Glutamatergic neuron (in vitro differentiated cells): ENCODE measurements at regions not wholly inside any gene's neighbourhood (a gene's known extent, or its start where the extent isn't known, plus 50 kb on each side); places are given as distances from the start of the nearest gene placed in this dataset.

ENCODE experiments used
- DNase-seq: peaks from one replicate; pipeline ENCODE4 v3.0.0; 2022
- H3K27ac Mint-ChIP-seq: one replicate; pipeline ENCODE4 v1.8.0; 2020; ENCODE audit warnings: mild to moderate bottlenecking, mixed read lengths, inconsistent platforms; ENCODE audit not compliant: unreplicated experiment
- H3K27me3 Mint-ChIP-seq: one replicate; pipeline ENCODE4 v1.8.0; 2020; ENCODE audit warnings: mild to moderate bottlenecking, moderate library complexity, mixed read lengths, inconsistent platforms; ENCODE audit not compliant: unreplicated experiment
- H3K36me3 Mint-ChIP-seq: one replicate; pipeline ENCODE4 v1.8.0; 2020; ENCODE audit warnings: mild to moderate bottlenecking, mixed read lengths, inconsistent platforms; ENCODE audit not compliant: unreplicated experiment
- H3K4me1 Mint-ChIP-seq: one replicate; pipeline ENCODE4 v1.8.0; 2020; ENCODE audit warnings: mild to moderate bottlenecking, low read depth, mixed read lengths, inconsistent platforms; ENCODE audit not compliant: unreplicated experiment
- H3K4me3 Mint-ChIP-seq: one replicate; pipeline ENCODE4 v1.8.0; 2020; ENCODE audit warnings: mild to moderate bottlenecking, mixed read lengths, inconsistent platforms; ENCODE audit not compliant: unreplicated experiment
- H3K9me3 Mint-ChIP-seq: one replicate; pipeline ENCODE4 v1.8.0; 2020; ENCODE audit warnings: mild to moderate bottlenecking, moderate library complexity, mixed read lengths, inconsistent platforms; ENCODE audit not compliant: unreplicated experiment
- CTCF ChIP-seq: fragments of 200-600 bp; sonication (generic); IDR thresholded peaks from one replicate; pipeline ENCODE4 v1.5.0; 2021; ENCODE audit not compliant: partially characterized antibody, unreplicated experiment

GRCh38 chr9:79023134-79023580 is 548.6 kb upstream of the TLE4 start:
- H3K4me1 Mint-ChIP-seq: peaks cover 16% of the 10 kb centered on the region
- H3K4me3 Mint-ChIP-seq: no peak overlapping the region
- peaks cover 4% of the 10 kb centered on the region for H3K27me3 Mint-ChIP-seq
- no peak for DNase-seq
- no peak for TF ChIP-seq CTCF
- H3K36me3 Mint-ChIP-seq: no peaks in the 10 kb centered on the region
- no peak overlapping the region for H3K27ac Mint-ChIP-seq
- peaks cover 7% of the 10 kb centered on the region for H3K9me3 Mint-ChIP-seq

- peaks cover 4% of the 10 kb centered on the region for H3K27me3 Mint-ChIP-seq
- peaks cover 7% of the 10 kb centered on the region for H3K9me3 Mint-ChIP-seq
- peak; percentile 26 for DNase-seq
- peak overlapping the region; percentile 45 for H3K4me3 Mint-ChIP-seq
- H3K36me3 Mint-ChIP-seq: no peaks in the 10 kb centered on the region
- H3K4me1 Mint-ChIP-seq: peaks cover 20% of the 10 kb centered on the region
- peak overlapping the region; percentile 54 for H3K27ac Mint-ChIP-seq
- TF ChIP-seq CTCF: no peak
Observed at GRCh38 chr9:79026316-79026715, 545.4 kb upstream of the TLE4 start.

GRCh38 chr9:79028101-79028500 is 543.7 kb upstream of the TLE4 start:
- Mint-ChIP-seq H3K27me3 (peaks cover 3% of the 10 kb centered on the region), H3K36me3 (no peaks in the 10 kb centered on the region)
- DNase-seq: no peak

GRCh38 chr9:79034583-79034982 is 537.2 kb upstream of the TLE4 start:
- no peak overlapping the region for H3K27ac Mint-ChIP-seq
- no peaks in the 10 kb centered on the region for H3K9me3 Mint-ChIP-seq
- no peak for DNase-seq
- no peak for TF ChIP-seq CTCF
- H3K4me3 Mint-ChIP-seq: no peak overlapping the region
- H3K36me3 Mint-ChIP-seq: peaks cover 5% of the 10 kb centered on the region
- H3K4me1 Mint-ChIP-seq: no peaks in the 10 kb centered on the region
- H3K27me3 Mint-ChIP-seq: no peaks in the 10 kb centered on the region

More at GRCh38 chr9:79028101-79028500, 543.7 kb upstream of the TLE4 start:
- H3K9me3 Mint-ChIP-seq: peaks cover 7% of the 10 kb centered on the region
- H3K4me3 Mint-ChIP-seq: no peak overlapping the region
- H3K4me1 Mint-ChIP-seq: peaks cover 20% of the 10 kb centered on the region
- H3K27ac Mint-ChIP-seq: peak overlapping the region; percentile 66
- no peak for TF ChIP-seq CTCF

GRCh38 chr9:79037338-79037737 is 534.4 kb upstream of the TLE4 start:
- Mint-ChIP-seq H3K4me3 (no peak overlapping the region), H3K27ac (no peak overlapping the region), H3K36me3 (peaks cover 5% of the 10 kb centered on the region), H3K4me1 (no peaks in the 10 kb centered on the region), H3K9me3 (no peaks in the 10 kb centered on the region), H3K27me3 (no peaks in the 10 kb centered on the region)
- no peak for DNase-seq
- TF ChIP-seq CTCF: no peak
